ENCODE measurements at regions not wholly inside any gene's neighbourhood (a gene's known extent, or its start where the extent isn't known, plus 50 kb on each side); places are given as distances from the start of the nearest gene placed in this dataset.

DNA sequence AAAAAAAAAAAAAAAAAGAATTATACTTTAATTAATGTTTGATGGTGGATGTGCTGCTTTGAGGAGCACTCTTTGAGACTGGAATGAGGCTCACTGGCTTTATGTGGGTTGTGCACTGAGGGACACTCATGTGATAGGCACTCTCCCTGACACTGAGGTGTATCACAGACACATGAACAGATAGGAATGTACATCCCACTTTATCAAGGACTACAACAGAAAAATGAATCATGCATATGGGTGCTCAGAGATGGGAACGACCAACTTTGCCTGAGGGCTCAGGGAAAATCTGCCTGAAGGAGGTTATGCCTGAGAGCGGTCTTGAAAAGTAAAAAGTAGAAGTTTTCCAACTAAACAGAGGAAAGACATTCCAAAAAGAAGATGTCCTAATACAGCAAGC is 97.7 kb upstream of the RBPJ start:
- no peaks in the 10 kb centered on the region for H3K9me3 ChIP-seq (ENCODE audit: control extremely low read depth in 1 of 3, control insufficient read depth in 2 of 3, insufficient read depth in 1 of 3, low read length in 2 of 3)
- H3K4me3 ChIP-seq (ENCODE audit: control extremely low read depth in 1 of 5, extremely low read depth in 1 of 5, insufficient read depth in 1 of 5, low read depth in 2 of 5, low read length in 4 of 5) = no peak overlapping the region
- no peak overlapping the region for H3K27ac Mint-ChIP-seq
- intact Hi-C loops (cut with micrococcal nuclease) = no loop called here
- H3K9ac ChIP-seq (ENCODE audit: low read length) = no peak overlapping the region
- H4K20me1 ChIP-seq (ENCODE audit: control insufficient read depth, insufficient read depth, low read length, poor library complexity, severe bottlenecking) = no peaks in the 10 kb centered on the region
- H3K9me3 Mint-ChIP-seq (ENCODE audit: insufficient read depth) = no peaks in the 10 kb centered on the region
- peaks cover 9% of the 10 kb centered on the region for H3K4me1 Mint-ChIP-seq
- ATAC-seq (ENCODE audit: low read depth) (no peak), DNase-seq (no peak)
- 88% methylated on average over 2 of the region's 2 CpGs for WGBS (ENCODE audit: insufficient coverage)
- H3K27ac ChIP-seq (ENCODE audit: low read length in 2 of 2) = no peak overlapping the region
- no peak overlapping the region for H3K4me3 Mint-ChIP-seq
- ChIA-PET POLR2A (no interaction called here), CTCF (no interaction called here)
- no peaks in the 10 kb centered on the region for H3K27me3 Mint-ChIP-seq
- H2AFZ ChIP-seq (ENCODE audit: insufficient read depth, low read depth, low read length, poor library complexity, severe bottlenecking) = no peak overlapping the region
- H3K4me1 ChIP-seq (ENCODE audit: control insufficient read depth in 2 of 2, insufficient read depth in 2 of 2, low read length in 2 of 2) = peaks cover 0 to 10% of the 10 kb centered on the region in 2 donors
- no peak overlapping the region for H3K4me2 ChIP-seq (replicated peaks; ENCODE audit: low read depth, low read length, poor library complexity, severe bottlenecking)
- H3K27me3 ChIP-seq (replicated peaks in 1 of 4; ENCODE audit: control extremely low read depth in 1 of 4, control insufficient read depth in 3 of 4, insufficient read depth in 4 of 4, low read length in 3 of 4) = no peaks in the 10 kb centered on the region
- no peak for TF ChIP-seq EZH2 (IDR thresholded peaks at IDR 0.05; ENCODE audit: borderline replicate concordance, insufficient read depth, low read depth, low read length, poor library complexity, severe bottlenecking)
- TF ChIP-seq, protein P1, sequence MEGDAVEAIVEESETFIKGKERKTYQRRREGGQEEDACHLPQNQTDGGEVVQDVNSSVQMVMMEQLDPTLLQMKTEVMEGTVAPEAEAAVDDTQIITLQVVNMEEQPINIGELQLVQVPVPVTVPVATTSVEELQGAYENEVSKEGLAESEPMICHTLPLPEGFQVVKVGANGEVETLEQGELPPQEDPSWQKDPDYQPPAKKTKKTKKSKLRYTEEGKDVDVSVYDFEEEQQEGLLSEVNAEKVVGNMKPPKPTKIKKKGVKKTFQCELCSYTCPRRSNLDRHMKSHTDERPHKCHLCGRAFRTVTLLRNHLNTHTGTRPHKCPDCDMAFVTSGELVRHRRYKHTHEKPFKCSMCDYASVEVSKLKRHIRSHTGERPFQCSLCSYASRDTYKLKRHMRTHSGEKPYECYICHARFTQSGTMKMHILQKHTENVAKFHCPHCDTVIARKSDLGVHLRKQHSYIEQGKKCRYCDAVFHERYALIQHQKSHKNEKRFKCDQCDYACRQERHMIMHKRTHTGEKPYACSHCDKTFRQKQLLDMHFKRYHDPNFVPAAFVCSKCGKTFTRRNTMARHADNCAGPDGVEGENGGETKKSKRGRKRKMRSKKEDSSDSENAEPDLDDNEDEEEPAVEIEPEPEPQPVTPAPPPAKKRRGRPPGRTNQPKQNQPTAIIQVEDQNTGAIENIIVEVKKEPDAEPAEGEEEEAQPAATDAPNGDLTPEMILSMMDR (IDR thresholded peaks at IDR 0.05) = no peak
- H3K79me2 ChIP-seq (ENCODE audit: control insufficient read depth, insufficient read depth, low read length) = no peaks in the 10 kb centered on the region
- H3K36me3 ChIP-seq (replicated peaks in 1 of 2; ENCODE audit: control extremely low read depth in 1 of 2, control insufficient read depth in 1 of 2, extremely low read depth in 1 of 2, insufficient read depth in 2 of 2, low read length in 1 of 2) = no peaks in the 10 kb centered on the region

DNA sequence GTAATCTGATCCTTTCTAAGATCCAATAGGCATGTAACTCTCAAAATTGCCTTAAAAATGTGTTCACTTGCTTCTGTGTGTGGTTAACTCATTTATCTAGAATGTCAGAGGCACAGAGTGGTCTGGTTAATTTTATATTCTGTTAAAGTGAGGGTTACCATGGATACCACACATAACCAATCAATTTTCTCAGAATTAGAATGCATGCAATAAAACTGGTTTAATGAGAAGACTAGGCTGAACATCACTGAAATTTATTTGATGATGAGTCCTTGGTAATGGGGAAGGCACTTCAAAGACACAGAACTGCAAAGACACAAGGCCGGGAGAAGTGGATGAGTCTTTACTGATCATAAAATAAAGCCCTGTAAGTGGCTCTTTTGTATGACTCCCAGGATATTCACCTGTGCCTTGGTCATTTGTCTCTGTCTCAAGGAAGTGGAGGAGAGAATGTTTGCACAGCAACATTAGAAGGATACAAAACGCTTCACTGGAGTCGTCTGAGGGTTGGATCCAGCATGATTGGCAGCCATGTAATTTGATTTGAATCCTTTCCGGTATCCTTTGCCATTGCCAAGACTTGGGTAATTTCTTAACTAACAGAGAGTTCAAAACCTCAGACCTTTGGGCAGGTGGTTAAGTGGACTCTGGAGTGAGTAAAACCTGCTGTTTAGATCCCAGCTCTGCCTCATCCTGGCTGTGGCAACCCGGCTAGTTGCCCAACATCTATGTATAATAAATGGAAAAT is 94.0 kb upstream of the RBPJ start:
- H3K4me3 Mint-ChIP-seq = no peak overlapping the region
- Histone ChIP-seq H3K79me2 (ENCODE audit: control insufficient read depth, insufficient read depth, low read length) (no peaks in the 10 kb centered on the region), H3K9ac (ENCODE audit: low read length) (no peak overlapping the region), H4K20me1 (ENCODE audit: control insufficient read depth, insufficient read depth, low read length, poor library complexity, severe bottlenecking) (no peaks in the 10 kb centered on the region), H3K9me3 (ENCODE audit: control extremely low read depth in 1 of 3, control insufficient read depth in 2 of 3, insufficient read depth in 1 of 3, low read length in 2 of 3) (no peaks in the 10 kb centered on the region), H3K27ac (ENCODE audit: low read length in 2 of 2) (no peak overlapping the region), H3K36me3 (replicated peaks in 1 of 2; ENCODE audit: control extremely low read depth in 1 of 2, control insufficient read depth in 1 of 2, extremely low read depth in 1 of 2, insufficient read depth in 2 of 2, low read length in 1 of 2) (no peaks in the 10 kb centered on the region), H3K4me1 (ENCODE audit: control insufficient read depth in 2 of 2, insufficient read depth in 2 of 2, low read length in 2 of 2) (no peaks in the 10 kb centered on the region), H3K4me3 (ENCODE audit: control extremely low read depth in 1 of 5, extremely low read depth in 1 of 5, insufficient read depth in 1 of 5, low read depth in 2 of 5, low read length in 4 of 5) (no peak overlapping the region), H3K4me2 (replicated peaks; ENCODE audit: low read depth, low read length, poor library complexity, severe bottlenecking) (no peak overlapping the region), H2AFZ (ENCODE audit: insufficient read depth, low read depth, low read length, poor library complexity, severe bottlenecking) (no peak overlapping the region), H3K27me3 (replicated peaks in 1 of 4; ENCODE audit: control extremely low read depth in 1 of 4, control insufficient read depth in 3 of 4, insufficient read depth in 4 of 4, low read length in 3 of 4) (no peaks in the 10 kb centered on the region)
- WGBS (ENCODE audit: insufficient coverage) = 97% methylated on average over 3 of the region's 5 CpGs
- H3K4me1 Mint-ChIP-seq = no peaks in the 10 kb centered on the region
- intact Hi-C loops (cut with micrococcal nuclease) = no loop called here
- TF ChIP-seq, protein P1 (IDR thresholded peaks at IDR 0.05) = no peak
- TF ChIP-seq EZH2 (IDR thresholded peaks at IDR 0.05; ENCODE audit: borderline replicate concordance, insufficient read depth, low read depth, low read length, poor library complexity, severe bottlenecking) = no peak
- ATAC-seq (ENCODE audit: low read depth) (no peak), DNase-seq (no peak)
- H3K27me3 Mint-ChIP-seq = peaks cover 9% of the 10 kb centered on the region
- ChIA-PET CTCF (no interaction called here), POLR2A (no interaction called here)
- no peak overlapping the region for H3K27ac Mint-ChIP-seq
- no peaks in the 10 kb centered on the region for H3K9me3 Mint-ChIP-seq (ENCODE audit: insufficient read depth)
